ENCODE measurements at regions not wholly inside any gene's neighbourhood (a gene's known extent, or its start where the extent isn't known, plus 50 kb on each side); places are given as distances from the start of the nearest gene placed in this dataset.

DNA sequence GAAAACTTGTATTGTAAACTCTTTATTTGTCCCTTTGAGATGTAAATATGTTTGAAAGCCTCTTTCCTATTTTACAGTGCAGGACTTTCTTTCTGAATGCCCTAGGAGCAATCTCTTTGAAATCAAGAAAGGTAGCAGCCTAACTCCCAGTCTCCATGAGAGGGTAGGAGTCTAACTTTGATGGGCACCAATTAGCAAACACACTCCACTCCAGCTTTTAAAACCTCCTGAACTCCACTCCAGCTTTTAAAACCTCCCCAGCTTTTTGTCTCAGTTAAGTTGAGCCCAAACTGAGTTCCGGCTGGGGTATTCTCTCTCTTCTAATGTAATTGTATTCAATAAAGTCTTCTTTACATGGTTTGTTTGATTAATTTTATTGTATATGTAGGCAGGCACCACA, 493.7 kb upstream of the CDH7 start:
- no peak overlapping the region for H3K4me3 ChIP-seq (ENCODE audit: low read depth in 1 of 2, low read length in 2 of 2)
- H3K4me1 ChIP-seq (ENCODE audit: control insufficient read depth in 2 of 2, insufficient read depth in 2 of 2, low read length in 1 of 2): no peaks in the 10 kb centered on the region
- 31 to 42% methylated on average over 1 of the region's 1 CpG for WGBS, 2 donors
- no peaks in the 10 kb centered on the region for H3K27me3 ChIP-seq (ENCODE audit: control insufficient read depth in 1 of 2, insufficient read depth in 2 of 2, low read length in 2 of 2)
- no peaks in the 10 kb centered on the region for H3K36me3 ChIP-seq (ENCODE audit: control insufficient read depth in 2 of 2, insufficient read depth in 2 of 2, low read length in 1 of 2)
- no peaks in the 10 kb centered on the region for H3K9me3 ChIP-seq (ENCODE audit: control insufficient read depth in 2 of 2, insufficient read depth in 1 of 2, low read depth in 1 of 2, low read length in 1 of 2)
- H3K27ac ChIP-seq (ENCODE audit: low read depth in 2 of 2, low read length in 1 of 2): no peak overlapping the region

DNA sequence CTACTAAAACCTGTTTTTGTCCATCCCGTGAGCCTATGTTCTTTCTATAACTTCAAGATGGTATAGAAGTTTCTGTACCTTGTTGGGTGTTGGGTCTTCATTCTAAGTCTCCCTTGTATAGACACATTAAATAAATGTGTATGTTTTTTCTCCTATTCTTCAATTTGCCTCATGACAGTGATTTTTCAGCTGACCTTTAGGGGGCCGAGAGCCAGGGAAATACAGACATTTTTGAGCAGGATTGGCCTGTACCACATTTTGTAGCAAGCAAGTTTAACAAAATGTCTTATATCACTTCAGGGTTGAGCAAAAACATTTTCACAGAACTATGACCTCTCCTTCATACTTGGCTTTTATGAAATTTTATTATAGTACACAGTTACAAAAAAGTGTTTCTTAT, 495.4 kb upstream of the CDH7 start:
- H3K4me1 ChIP-seq (ENCODE audit: control insufficient read depth in 2 of 2, insufficient read depth in 2 of 2, low read length in 1 of 2): no peaks in the 10 kb centered on the region
- H3K36me3 ChIP-seq (ENCODE audit: control insufficient read depth in 2 of 2, insufficient read depth in 2 of 2, low read length in 1 of 2): no peaks in the 10 kb centered on the region
- H3K9me3 ChIP-seq (ENCODE audit: control insufficient read depth in 2 of 2, insufficient read depth in 1 of 2, low read depth in 1 of 2, low read length in 1 of 2): no peaks in the 10 kb centered on the region
- no peaks in the 10 kb centered on the region for H3K27me3 ChIP-seq (ENCODE audit: control insufficient read depth in 1 of 2, insufficient read depth in 2 of 2, low read length in 2 of 2)
- WGBS, 2 donors: 74 to 82% methylated on average over 2 of the region's 2 CpGs
- no peak overlapping the region for H3K4me3 ChIP-seq (ENCODE audit: low read depth in 1 of 2, low read length in 2 of 2)
- H3K27ac ChIP-seq (ENCODE audit: low read depth in 2 of 2, low read length in 1 of 2): no peak overlapping the region

DNA sequence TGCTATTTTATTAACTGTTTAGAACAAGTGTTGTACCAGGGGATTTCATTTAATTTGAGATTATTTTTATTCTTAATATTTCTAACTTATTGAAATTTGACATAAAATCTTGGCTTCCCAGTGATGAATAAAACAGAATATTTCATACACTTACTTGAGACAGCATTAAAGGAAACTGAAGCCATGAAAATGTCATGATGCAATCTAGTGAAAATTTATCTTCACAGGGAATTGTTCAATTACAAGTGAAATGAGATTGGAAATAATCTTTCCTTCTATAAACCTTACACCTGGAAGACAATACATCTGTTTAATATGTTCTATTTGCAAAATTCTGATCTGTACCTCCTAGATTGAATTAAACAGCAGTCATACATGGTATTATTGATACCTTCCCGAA, 511.0 kb upstream of the CDH7 start:
- no peaks in the 10 kb centered on the region for H3K9me3 ChIP-seq (ENCODE audit: control insufficient read depth in 2 of 2, insufficient read depth in 1 of 2, low read depth in 1 of 2, low read length in 1 of 2)
- H3K36me3 ChIP-seq (ENCODE audit: control insufficient read depth in 2 of 2, insufficient read depth in 2 of 2, low read length in 1 of 2): no peaks in the 10 kb centered on the region
- no peaks in the 10 kb centered on the region for H3K4me1 ChIP-seq (ENCODE audit: control insufficient read depth in 2 of 2, insufficient read depth in 2 of 2, low read length in 1 of 2)
- no peak overlapping the region for H3K4me3 ChIP-seq (ENCODE audit: low read depth in 1 of 2, low read length in 2 of 2)
- no peaks in the 10 kb centered on the region for H3K27me3 ChIP-seq (ENCODE audit: control insufficient read depth in 1 of 2, insufficient read depth in 2 of 2, low read length in 2 of 2)
- WGBS, 2 donors: 83 to 84% methylated on average over 1 of the region's 1 CpG
- no peak overlapping the region for H3K27ac ChIP-seq (ENCODE audit: low read depth in 2 of 2, low read length in 1 of 2)

DNA sequence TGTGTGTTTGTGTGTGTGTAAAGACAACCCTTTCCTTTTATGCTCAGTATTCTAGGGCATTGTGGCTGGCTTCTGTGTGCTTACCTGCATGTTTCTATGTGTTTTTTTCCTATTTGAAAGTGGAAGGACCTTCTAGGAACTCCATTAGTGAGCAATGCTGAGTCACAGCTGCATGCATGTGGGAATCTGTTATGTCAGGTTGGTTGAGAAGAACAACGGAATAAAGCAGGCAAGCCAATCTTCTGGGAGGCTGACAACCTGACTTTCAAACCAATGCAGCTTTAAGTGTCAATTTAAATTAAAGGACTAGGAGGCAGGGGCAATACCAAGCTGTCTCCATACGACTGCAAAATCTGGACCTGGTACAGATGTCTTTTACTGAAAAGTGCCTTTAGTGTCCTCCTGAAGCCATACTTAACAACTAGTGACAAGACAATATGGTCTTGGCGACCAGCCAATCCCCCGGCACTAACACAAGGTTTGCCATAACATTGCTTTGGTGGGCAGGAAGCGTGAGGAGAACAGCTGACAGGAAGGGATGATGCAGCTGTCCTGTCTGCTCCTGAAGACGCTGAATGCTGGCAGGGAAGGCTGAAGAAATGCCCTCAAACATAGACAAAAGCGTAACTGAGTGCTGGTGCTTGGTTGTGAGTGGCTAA, 514.7 kb upstream of the CDH7 start:
- Histone ChIP-seq H3K9me3 (ENCODE audit: control insufficient read depth in 2 of 2, insufficient read depth in 1 of 2, low read depth in 1 of 2, low read length in 1 of 2) (peaks cover 0 to 2% of the 10 kb centered on the region in 2 donors), H3K27ac (ENCODE audit: low read depth in 2 of 2, low read length in 1 of 2) (no peak overlapping the region), H3K4me1 (ENCODE audit: control insufficient read depth in 2 of 2, insufficient read depth in 2 of 2, low read length in 1 of 2) (no peaks in the 10 kb centered on the region), H3K36me3 (ENCODE audit: control insufficient read depth in 2 of 2, insufficient read depth in 2 of 2, low read length in 1 of 2) (no peaks in the 10 kb centered on the region), H3K27me3 (ENCODE audit: control insufficient read depth in 1 of 2, insufficient read depth in 2 of 2, low read length in 2 of 2) (no peaks in the 10 kb centered on the region), H3K4me3 (ENCODE audit: low read depth in 1 of 2, low read length in 2 of 2) (no peak overlapping the region)
- 16 to 24% methylated on average over 7 of the region's 7 CpGs for WGBS, 2 donors

DNA sequence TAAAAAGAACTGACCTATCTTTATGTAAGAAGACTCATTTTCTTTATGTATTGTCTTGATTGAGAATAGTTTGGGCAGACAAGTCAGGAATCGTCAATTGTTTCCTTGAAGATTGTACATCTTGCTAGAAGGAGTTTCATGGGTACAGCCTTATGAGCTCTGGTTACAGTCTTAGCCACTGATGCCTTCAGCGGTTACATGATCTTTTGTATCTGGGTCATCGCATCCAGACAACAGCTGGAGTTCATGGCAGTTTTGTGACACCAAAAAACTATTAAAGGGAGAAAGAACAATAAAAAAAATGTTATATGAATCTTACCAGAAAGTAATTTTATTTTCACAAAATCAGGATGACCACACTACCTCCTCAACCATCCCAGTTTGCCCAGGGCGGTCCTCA, 520.5 kb upstream of the CDH7 start:
- 88 to 92% methylated on average over 4 of the region's 4 CpGs for WGBS, 2 donors
- Histone ChIP-seq H3K4me1 (ENCODE audit: control insufficient read depth in 2 of 2, insufficient read depth in 2 of 2, low read length in 1 of 2) (no peaks in the 10 kb centered on the region), H3K27ac (ENCODE audit: low read depth in 2 of 2, low read length in 1 of 2) (no peak overlapping the region), H3K9me3 (ENCODE audit: control insufficient read depth in 2 of 2, insufficient read depth in 1 of 2, low read depth in 1 of 2, low read length in 1 of 2) (peaks cover 0 to 2% of the 10 kb centered on the region in 2 donors), H3K36me3 (ENCODE audit: control insufficient read depth in 2 of 2, insufficient read depth in 2 of 2, low read length in 1 of 2) (no peaks in the 10 kb centered on the region), H3K4me3 (ENCODE audit: low read depth in 1 of 2, low read length in 2 of 2) (no peak overlapping the region), H3K27me3 (ENCODE audit: control insufficient read depth in 1 of 2, insufficient read depth in 2 of 2, low read length in 2 of 2) (no peaks in the 10 kb centered on the region)

DNA sequence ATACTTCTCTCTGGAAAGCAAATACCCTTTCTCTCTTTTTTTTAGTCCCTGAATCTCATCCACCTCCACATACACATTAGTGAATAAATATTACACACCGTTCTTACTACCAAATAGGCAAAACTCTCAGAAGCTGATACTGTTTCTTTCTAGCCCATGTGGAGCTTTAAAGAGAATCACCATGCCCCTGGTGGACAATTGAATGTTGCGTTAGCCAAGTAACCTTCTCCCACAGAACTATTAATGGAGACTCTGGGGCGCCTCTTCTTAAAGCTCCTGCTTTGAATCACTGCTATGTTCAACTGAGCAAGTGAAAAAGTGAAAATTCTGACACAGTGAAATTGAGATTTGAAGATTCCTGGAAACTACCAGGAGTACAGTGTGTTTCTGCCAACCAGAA, 522.8 kb upstream of the CDH7 start:
- H3K36me3 ChIP-seq (ENCODE audit: control insufficient read depth in 2 of 2, insufficient read depth in 2 of 2, low read length in 1 of 2): no peaks in the 10 kb centered on the region
- H3K4me1 ChIP-seq (ENCODE audit: control insufficient read depth in 2 of 2, insufficient read depth in 2 of 2, low read length in 1 of 2): no peaks in the 10 kb centered on the region
- H3K27me3 ChIP-seq (ENCODE audit: control insufficient read depth in 1 of 2, insufficient read depth in 2 of 2, low read length in 2 of 2): no peaks in the 10 kb centered on the region
- H3K9me3 ChIP-seq (ENCODE audit: control insufficient read depth in 2 of 2, insufficient read depth in 1 of 2, low read depth in 1 of 2, low read length in 1 of 2): peaks cover 0 to 2% of the 10 kb centered on the region in 2 donors
- 90 to 97% methylated on average over 3 of the region's 3 CpGs for WGBS, 2 donors
- H3K4me3 ChIP-seq (ENCODE audit: low read depth in 1 of 2, low read length in 2 of 2): no peak overlapping the region
- H3K27ac ChIP-seq (ENCODE audit: low read depth in 2 of 2, low read length in 1 of 2): no peak overlapping the region

DNA sequence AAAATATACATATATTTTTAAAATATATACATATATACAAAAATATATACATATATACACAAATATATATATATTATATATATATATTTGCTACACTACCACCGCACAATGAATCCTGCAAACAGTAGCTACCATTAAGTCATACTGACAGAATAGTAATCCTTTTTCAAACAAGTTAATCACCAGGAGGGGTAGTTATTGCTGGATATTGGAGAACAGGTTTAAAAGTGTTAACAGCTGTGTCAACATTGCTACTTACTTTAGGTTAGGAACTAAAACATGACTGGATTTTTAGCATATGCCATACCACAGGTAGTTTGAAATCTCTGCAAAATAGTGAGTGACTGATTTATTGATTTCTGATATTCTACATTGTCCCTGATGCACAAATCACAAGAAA, 529.1 kb upstream of the CDH7 start:
- WGBS, 2 donors: 50 to 53% methylated on average over 1 of the region's 1 CpG
- Histone ChIP-seq H3K4me1 (ENCODE audit: control insufficient read depth in 2 of 2, insufficient read depth in 2 of 2, low read length in 1 of 2) (no peaks in the 10 kb centered on the region), H3K27me3 (ENCODE audit: control insufficient read depth in 1 of 2, insufficient read depth in 2 of 2, low read length in 2 of 2) (no peaks in the 10 kb centered on the region), H3K9me3 (ENCODE audit: control insufficient read depth in 2 of 2, insufficient read depth in 1 of 2, low read depth in 1 of 2, low read length in 1 of 2) (peaks cover 0 to 3% of the 10 kb centered on the region in 2 donors), H3K27ac (ENCODE audit: low read depth in 2 of 2, low read length in 1 of 2) (no peak overlapping the region), H3K36me3 (ENCODE audit: control insufficient read depth in 2 of 2, insufficient read depth in 2 of 2, low read length in 1 of 2) (no peaks in the 10 kb centered on the region), H3K4me3 (ENCODE audit: low read depth in 1 of 2, low read length in 2 of 2) (no peak overlapping the region)

DNA sequence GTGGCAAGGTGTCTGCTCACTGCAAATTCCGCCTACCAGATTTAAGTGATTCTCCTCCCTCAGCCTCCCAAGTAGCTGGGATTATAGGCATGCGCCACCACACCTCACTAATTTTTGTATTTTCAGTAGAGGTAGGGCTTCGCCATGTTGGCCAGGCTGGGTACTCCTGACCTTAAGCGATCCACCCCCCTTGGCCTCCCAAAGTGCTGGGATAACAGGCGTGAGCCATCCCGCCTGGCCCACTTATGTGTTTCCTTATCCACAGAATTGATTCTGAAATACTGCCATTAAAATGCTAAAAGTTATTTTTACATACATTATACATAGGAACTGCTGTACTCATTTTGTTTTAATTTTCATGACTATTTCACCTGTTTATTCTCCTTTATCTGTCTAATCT, 529.7 kb upstream of the CDH7 start:
- WGBS, 2 donors: 92 to 94% methylated on average over 6 of the region's 6 CpGs

DNA sequence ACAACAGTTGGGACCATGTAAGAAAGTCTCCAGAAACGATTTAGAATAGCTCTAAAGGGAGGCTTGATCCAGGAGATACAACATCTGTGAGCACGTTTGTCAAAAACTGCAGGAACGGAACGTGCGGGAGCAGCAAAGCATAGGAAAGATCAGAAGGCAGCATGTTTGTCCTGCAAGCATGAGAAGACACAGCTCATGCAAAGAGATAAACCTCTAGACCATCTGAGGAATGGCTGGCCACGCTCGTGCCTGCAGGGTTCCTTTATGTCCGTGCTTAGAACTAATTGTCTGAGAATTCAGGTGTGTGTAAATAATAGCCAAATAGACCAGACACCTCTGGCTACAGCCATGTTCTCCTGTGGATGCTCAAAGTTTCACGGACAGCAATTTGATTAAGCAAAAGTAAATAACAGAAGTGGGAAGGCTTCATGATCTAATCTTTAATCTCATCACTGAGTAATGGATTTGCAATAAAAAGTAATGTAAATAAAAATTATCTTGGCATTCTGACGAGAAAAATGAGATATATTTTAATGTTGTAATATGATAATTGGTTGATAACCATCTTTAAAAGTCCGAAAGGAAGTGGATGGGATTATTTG, 534.8 kb upstream of the CDH7 start:
- H3K27ac ChIP-seq (ENCODE audit: low read depth in 2 of 2, low read length in 1 of 2): no peak overlapping the region
- H3K4me1 ChIP-seq (ENCODE audit: control insufficient read depth in 2 of 2, insufficient read depth in 2 of 2, low read length in 1 of 2): no peaks in the 10 kb centered on the region
- H3K36me3 ChIP-seq (ENCODE audit: control insufficient read depth in 2 of 2, insufficient read depth in 2 of 2, low read length in 1 of 2): no peaks in the 10 kb centered on the region
- H3K9me3 ChIP-seq (ENCODE audit: control insufficient read depth in 2 of 2, insufficient read depth in 1 of 2, low read depth in 1 of 2, low read length in 1 of 2): peaks cover 0 to under 1% of the 10 kb centered on the region in 2 donors
- H3K27me3 ChIP-seq (ENCODE audit: control insufficient read depth in 1 of 2, insufficient read depth in 2 of 2, low read length in 2 of 2): no peaks in the 10 kb centered on the region
- no peak overlapping the region for H3K4me3 ChIP-seq (ENCODE audit: low read depth in 1 of 2, low read length in 2 of 2)
- WGBS, 2 donors: 56 to 68% methylated on average over 11 of the region's 11 CpGs

More for the DNA sequence above, 529.7 kb upstream of the CDH7 start:
- Histone ChIP-seq H3K27me3 (ENCODE audit: control insufficient read depth in 1 of 2, insufficient read depth in 2 of 2, low read length in 2 of 2) (no peaks in the 10 kb centered on the region), H3K36me3 (ENCODE audit: control insufficient read depth in 2 of 2, insufficient read depth in 2 of 2, low read length in 1 of 2) (no peaks in the 10 kb centered on the region), H3K4me3 (ENCODE audit: low read depth in 1 of 2, low read length in 2 of 2) (no peak overlapping the region), H3K4me1 (ENCODE audit: control insufficient read depth in 2 of 2, insufficient read depth in 2 of 2, low read length in 1 of 2) (no peaks in the 10 kb centered on the region), H3K9me3 (ENCODE audit: control insufficient read depth in 2 of 2, insufficient read depth in 1 of 2, low read depth in 1 of 2, low read length in 1 of 2) (peaks cover 0 to 3% of the 10 kb centered on the region in 2 donors), H3K27ac (ENCODE audit: low read depth in 2 of 2, low read length in 1 of 2) (no peak overlapping the region)

DNA sequence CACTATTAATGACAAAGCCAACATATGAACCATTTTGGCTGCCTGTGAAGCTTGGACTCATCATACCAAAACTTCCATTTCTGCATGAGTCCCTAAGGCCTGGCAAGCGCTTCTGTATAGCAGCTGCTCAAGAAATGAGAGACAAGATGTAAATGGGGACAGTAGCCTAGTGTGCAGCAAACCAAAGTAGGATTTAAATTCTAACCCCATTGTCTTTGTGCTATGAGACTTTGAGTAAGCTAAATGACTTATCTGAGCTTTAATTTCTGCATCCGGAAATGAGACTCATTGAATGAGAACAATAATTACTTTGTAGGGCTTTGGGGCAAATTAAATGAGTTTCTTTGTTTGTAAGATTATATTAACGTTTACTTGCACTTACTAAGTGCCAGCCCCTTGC, 536.4 kb upstream of the CDH7 start:
- no peaks in the 10 kb centered on the region for H3K4me1 ChIP-seq (ENCODE audit: control insufficient read depth in 2 of 2, insufficient read depth in 2 of 2, low read length in 1 of 2)
- no peak overlapping the region for H3K27ac ChIP-seq (ENCODE audit: low read depth in 2 of 2, low read length in 1 of 2)
- no peak overlapping the region for H3K4me3 ChIP-seq (ENCODE audit: low read depth in 1 of 2, low read length in 2 of 2)
- no peaks in the 10 kb centered on the region for H3K9me3 ChIP-seq (ENCODE audit: control insufficient read depth in 2 of 2, insufficient read depth in 1 of 2, low read depth in 1 of 2, low read length in 1 of 2)
- H3K36me3 ChIP-seq (ENCODE audit: control insufficient read depth in 2 of 2, insufficient read depth in 2 of 2, low read length in 1 of 2): no peaks in the 10 kb centered on the region
- no peaks in the 10 kb centered on the region for H3K27me3 ChIP-seq (ENCODE audit: control insufficient read depth in 1 of 2, insufficient read depth in 2 of 2, low read length in 2 of 2)
- 73 to 76% methylated on average over 3 of the region's 3 CpGs for WGBS, 2 donors

Measured in esophagus (tissue), 2 donors.